Hippocampal formation (tissue), 2 donors: ENCODE measurements at regions not wholly inside any gene's neighbourhood (a gene's known extent, or its start where the extent isn't known, plus 50 kb on each side); places are given as distances from the start of the nearest gene placed in this dataset.
"Not testable (repeated sequence)": the region's sequence is repeated elsewhere in the genome, so short reads cannot be mapped to it uniquely, and the experiment has no call there.

ENCODE experiments used
- DNase-seq, 2 donors: peaks; one replicate each; lab custom pipeline; 2025; lab: John Stamatoyannopoulos, UW

- DNase-seq: no peak
Measured at GRCh38 chr10:25713894-25714240, 220.2 kb upstream of the MYO3A start.

- DNase-seq: no peak
Measured at GRCh38 chr10:25724241-25724640, 209.8 kb upstream of the MYO3A start.

GRCh38 chr10:25725917-25726716 lies 207.9 kb upstream of the MYO3A start:
- peak; percentile 16 to 67 for DNase-seq

GRCh38 chr10:25738776-25739175 lies 195.3 kb upstream of the MYO3A start:
- no peak for DNase-seq

- DNase-seq: no peak
Measured at GRCh38 chr10:25743832-25744231, 190.2 kb upstream of the MYO3A start.

- DNase-seq: no peak
Measured at GRCh38 chr10:25744574-25744973, 189.5 kb upstream of the MYO3A start.

- DNase-seq: no peak
Measured at GRCh38 chr10:25745976-25746375, 188.1 kb upstream of the MYO3A start.

- no peak for DNase-seq
Measured at GRCh38 chr10:25747084-25747483, 186.9 kb upstream of the MYO3A start.

GRCh38 chr10:25748509-25748908 lies 185.5 kb upstream of the MYO3A start:
- no peak for DNase-seq

- DNase-seq: no peak
Measured at GRCh38 chr10:25753776-25754175, 180.3 kb upstream of the MYO3A start.

- DNase-seq: not testable (repeated sequence)
Measured at GRCh38 chr10:25755874-25756273, 178.2 kb upstream of the MYO3A start.

GRCh38 chr10:25756784-25757183 lies 177.2 kb upstream of the MYO3A start:
- DNase-seq: no peak

GRCh38 chr10:25758041-25758457 lies 176.0 kb upstream of the MYO3A start:
- peak in 1 of 2 donors; percentile 21 for DNase-seq

GRCh38 chr10:25758511-25758910 lies 175.5 kb upstream of the MYO3A start:
- DNase-seq: no peak

- no peak for DNase-seq
Measured at GRCh38 chr10:25761937-25762336, 172.1 kb upstream of the MYO3A start.

GRCh38 chr10:25766213-25766612 lies 167.8 kb upstream of the MYO3A start:
- DNase-seq: no peak

- DNase-seq: no peak
Measured at GRCh38 chr10:25766687-25767221, 167.3 kb upstream of the MYO3A start.

GRCh38 chr10:25768167-25768566 lies 165.9 kb upstream of the MYO3A start:
- DNase-seq: no peak

- DNase-seq: no peak
Measured at GRCh38 chr10:25778646-25779045, 155.4 kb upstream of the MYO3A start.

- no peak for DNase-seq
Measured at GRCh38 chr10:25786161-25786560, 147.9 kb upstream of the MYO3A start.

- no peak for DNase-seq
Measured at GRCh38 chr10:25786899-25787298, 147.1 kb upstream of the MYO3A start.

- DNase-seq: no peak
Measured at GRCh38 chr10:25797888-25798429, 136.1 kb upstream of the MYO3A start.

GRCh38 chr10:25804505-25804904 lies 129.5 kb upstream of the MYO3A start:
- no peak for DNase-seq

GRCh38 chr10:25805986-25806385 lies 128.0 kb upstream of the MYO3A start:
- no peak for DNase-seq
